HepG2 (cell line): ENCODE measurements at regions not wholly inside any gene's neighbourhood (a gene's known extent, or its start where the extent isn't known, plus 50 kb on each side); places are given as distances from the start of the nearest gene placed in this dataset.

ENCODE experiments used
- BCL3 ChIP-seq: sonication (generic); formaldehyde crosslinking; IDR thresholded peaks from 2 replicates; pipeline ENCODE4 v1.5.1; 2020; ENCODE audit warnings: mild to moderate bottlenecking, missing genetic modification reagents, moderate library complexity
- HNRNPLL ChIP-seq: fragments of 200-400 bp; formaldehyde crosslinking; IDR thresholded peaks from 2 replicates; pipeline ENCODE4 v1.6.1; 2017; ENCODE audit warnings: mild to moderate bottlenecking, low read depth, low read length; ENCODE audit not compliant: poor library complexity, severe bottlenecking
- NFE2L2 ChIP-seq: fragments of 150-350 bp; IDR thresholded peaks from 2 replicates; pipeline ENCODE4 v1.6.1; 2014; ENCODE audit warnings: low read length
- XBP1 ChIP-seq: sonication (generic); formaldehyde crosslinking; IDR thresholded peaks from 2 replicates; pipeline ENCODE4 v1.5.0; 2020; ENCODE audit warnings: missing genetic modification reagents

GRCh38 chr5:98066910-98067309 lies 706.6 kb upstream of the RGMB start:
- TF ChIP-seq XBP1 (no peak), HNRNPLL (no peak), NFE2L2 (no peak), BCL3 (CRISPR knock-in tag) (no peak)
